Sigmoid colon (tissue), 6 donors: ENCODE measurements at regions not wholly inside any gene's neighbourhood (a gene's known extent, or its start where the extent isn't known, plus 50 kb on each side); places are given as distances from the start of the nearest gene placed in this dataset.

ENCODE experiments used
- DNase-seq: peaks from one replicate; pipeline ENCODE4 v3.0.0-alpha.2; 2019
- H3K27ac ChIP-seq, 4 donors: fragments of 200-600 bp; sonication (generic); one replicate each; pipeline ENCODE4 v1.5.1; 2016 to 2019; ENCODE audit warnings: mild to moderate bottlenecking in 1 of 4
- H3K27me3 ChIP-seq, 3 donors: fragments of 200-600 bp; sonication (generic); one replicate each; pipeline ENCODE4 v1.5.1; 2019; ENCODE audit warnings: mild to moderate bottlenecking in 1 of 3
- H3K36me3 ChIP-seq, 4 donors: fragments of 200-600 bp; sonication (generic); one replicate each; pipeline ENCODE4 v1.5.1; 2016 to 2019
- H3K4me1 ChIP-seq, 4 donors: fragments of 200-600 bp; sonication (generic); one replicate each; pipeline ENCODE4 v1.5.1; 2017 to 2019
- H3K4me3 ChIP-seq, 4 donors: fragments of 200-600 bp; sonication (generic); one replicate each; pipeline ENCODE4 v1.5.1; 2017 to 2019; ENCODE audit warnings: mild to moderate bottlenecking in 2 of 4, moderate library complexity in 1 of 4
- H3K9me3 ChIP-seq, 4 donors: fragments of 200-600 bp in 3 of 4; sonication (generic) in 3 of 4; one replicate each; pipeline versions ENCODE4 v1.5.1 to v1.6.1; 2013 to 2019
- CTCF ChIP-seq, 4 experiments: fragments of 450-650 bp in 3 of 4; fragments of 200-600 bp in 1 of 4; IDR thresholded peaks; one replicate each; pipeline ENCODE4 v1.5.1; 2016 to 2019; ENCODE audit warnings: antibody characterized with exemption in 4 of 4, mild to moderate bottlenecking in 3 of 4, moderate library complexity in 2 of 4
- EP300 ChIP-seq, 4 donors: sonication (generic); formaldehyde crosslinking; IDR thresholded peaks; one replicate each; pipeline ENCODE4 v1.6.1; 2017; ENCODE audit warnings: antibody characterized with exemption in 4 of 4
- POLR2A ChIP-seq, 2 donors: fragments of 450-650 bp; IDR thresholded peaks; one replicate each; pipeline ENCODE4 v1.6.1; 2016; ENCODE audit warnings: antibody characterized with exemption in 2 of 2, mild to moderate bottlenecking in 2 of 2, moderate library complexity in 2 of 2
- POLR2AphosphoS5 ChIP-seq, 4 donors: sonication (generic); formaldehyde crosslinking; IDR thresholded peaks; one replicate each; pipeline ENCODE4 v1.6.1; 2017; ENCODE audit warnings: antibody characterized with exemption in 4 of 4
- WGBS, 2 donors: extraction: QIAGEN DNeasy Blood & Tissue Kit; methylation state at CpG; one replicate each; pipeline ENCODE4 v1.1.7; 2013; 5-methylcytosine and 5-hydroxymethylcytosine counted together
- intact Hi-C: fragments of 100-400 bp; cut with DNase I; formaldehyde crosslinking; loops from one replicate; pipeline ENCODE4 v1.15.1; 2023
- donor health status: healthy with polysubstance abuse.
- donor health status: healthy.

- WGBS, 2 donors = 54 to 58% methylated on average over 3 of the region's 3 CpGs
- H3K9me3 ChIP-seq = no peaks in the 10 kb centered on the region
- intact Hi-C loops = no loop called here
These were observed 96.4 kb upstream of the DDX18 start for GRCh38 chr2:117718048-117718447.

GRCh38 chr2:117720765-117721164 lies 93.7 kb upstream of the DDX18 start:
- H3K27ac ChIP-seq = no peak overlapping the region
- no peaks in the 10 kb centered on the region for H3K4me1 ChIP-seq
- intact Hi-C loops = no loop called here
- DNase-seq = no peak
- H3K9me3 ChIP-seq = no peaks in the 10 kb centered on the region
- TF ChIP-seq EP300 (IDR thresholded peaks at IDR 0.05) = no peak
- no peak for TF ChIP-seq CTCF (IDR thresholded peaks at IDR 0.05)
- TF ChIP-seq POLR2A (IDR thresholded peaks at IDR 0.05) = no peak
- no peak for TF ChIP-seq POLR2AphosphoS5 (IDR thresholded peaks at IDR 0.05)
- H3K36me3 ChIP-seq = no peaks in the 10 kb centered on the region
- no peak overlapping the region for H3K4me3 ChIP-seq
- no peaks in the 10 kb centered on the region for H3K27me3 ChIP-seq
- 66 to 71% methylated on average over 2 of the region's 2 CpGs for WGBS, 2 donors

More at GRCh38 chr2:117718048-117718447, 96.4 kb upstream of the DDX18 start:
- Histone ChIP-seq H3K4me3 (no peak overlapping the region), H3K27me3 (no peaks in the 10 kb centered on the region), H3K27ac (no peak overlapping the region), H3K36me3 (no peaks in the 10 kb centered on the region), H3K4me1 (no peaks in the 10 kb centered on the region)
- TF ChIP-seq POLR2AphosphoS5 (IDR thresholded peaks at IDR 0.05) = no peak
- DNase-seq = no peak

- Histone ChIP-seq H3K36me3 (no peaks in the 10 kb centered on the region), H3K4me1 (no peaks in the 10 kb centered on the region), H3K9me3 (no peaks in the 10 kb centered on the region), H3K27me3 (no peaks in the 10 kb centered on the region), H3K4me3 (no peak overlapping the region), H3K27ac (no peak overlapping the region)
- 77 to 83% methylated on average over 2 of the region's 2 CpGs for WGBS, 2 donors
- intact Hi-C loops = no loop called here
- TF ChIP-seq CTCF (IDR thresholded peaks at IDR 0.05) (no peak), POLR2A (IDR thresholded peaks at IDR 0.05) (no peak), EP300 (IDR thresholded peaks at IDR 0.05) (no peak)
- DNase-seq = no peak
These were observed 91.0 kb upstream of the DDX18 start for GRCh38 chr2:117723483-117723882.

GRCh38 chr2:117723888-117724434 lies 90.5 kb upstream of the DDX18 start:
- Histone ChIP-seq H3K36me3 (no peaks in the 10 kb centered on the region), H3K27me3 (no peaks in the 10 kb centered on the region), H3K4me3 (no peak overlapping the region), H3K4me1 (no peaks in the 10 kb centered on the region), H3K27ac (no peak overlapping the region), H3K9me3 (no peaks in the 10 kb centered on the region)
- 77 to 81% methylated on average over 9 of the region's 9 CpGs for WGBS, 2 donors
- TF ChIP-seq POLR2AphosphoS5 (IDR thresholded peaks at IDR 0.05) (no peak), EP300 (IDR thresholded peaks at IDR 0.05) (no peak), CTCF (IDR thresholded peaks at IDR 0.05) (no peak), POLR2A (IDR thresholded peaks at IDR 0.05) (no peak)
- intact Hi-C loops = no loop called here
- DNase-seq = no peak

GRCh38 chr2:117726747-117727146 lies 87.7 kb upstream of the DDX18 start:
- 74 to 77% methylated on average over 5 of the region's 5 CpGs for WGBS, 2 donors
- H3K4me1 ChIP-seq = no peaks in the 10 kb centered on the region
- no peak overlapping the region for H3K4me3 ChIP-seq
- no peak overlapping the region for H3K27ac ChIP-seq
- no peaks in the 10 kb centered on the region for H3K9me3 ChIP-seq
- intact Hi-C loops = no loop called here
- DNase-seq = no peak
- no peaks in the 10 kb centered on the region for H3K36me3 ChIP-seq
- TF ChIP-seq EP300 (IDR thresholded peaks at IDR 0.05) (no peak), POLR2A (IDR thresholded peaks at IDR 0.05) (no peak), CTCF (IDR thresholded peaks at IDR 0.05) (no peak), POLR2AphosphoS5 (IDR thresholded peaks at IDR 0.05) (no peak)
- H3K27me3 ChIP-seq = no peaks in the 10 kb centered on the region
